ENCODE measurements at regions not wholly inside any gene's neighbourhood (a gene's known extent, or its start where the extent isn't known, plus 50 kb on each side); places are given as distances from the start of the nearest gene placed in this dataset.

DNA sequence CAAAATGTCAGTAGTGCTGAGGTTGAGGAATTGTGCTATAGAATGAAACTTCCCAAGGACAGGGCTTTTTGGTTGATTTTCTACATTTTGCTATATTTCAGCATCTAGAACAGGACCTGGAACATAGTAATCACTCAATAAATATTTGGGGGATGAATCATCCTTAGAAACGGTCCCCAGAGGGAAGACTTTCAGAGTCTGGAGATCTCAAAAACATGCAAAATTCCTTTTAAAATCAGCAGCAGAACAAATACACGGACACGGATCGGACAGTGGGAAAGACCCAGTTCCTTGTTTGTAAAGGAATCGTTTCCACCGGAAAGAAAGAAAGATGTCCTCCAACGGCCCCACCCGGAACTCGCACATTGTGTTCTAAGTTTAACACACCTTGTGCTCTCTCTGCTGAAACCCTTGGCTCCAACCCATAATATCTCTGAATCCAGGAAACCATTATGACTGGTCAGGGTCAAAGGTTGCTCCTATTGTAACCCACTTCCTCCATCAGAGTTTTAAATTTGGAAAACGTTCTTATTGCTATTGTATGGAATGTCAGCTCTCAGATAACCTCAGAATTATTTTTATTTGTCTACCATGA, 617.2 kb downstream of the MED13L start (continued):
- no peak for TF ChIP-seq GTF2F1 (IDR thresholded peaks at IDR 0.05; ENCODE audit: borderline replicate concordance, low read depth, low read length)
- TF ChIP-seq TEAD4 (IDR thresholded peaks at IDR 0.05; ENCODE audit: low read depth, low read length) = no peak

Measured in H1 (cell line).